ENCODE measurements at regions not wholly inside any gene's neighbourhood (a gene's known extent, or its start where the extent isn't known, plus 50 kb on each side); places are given as distances from the start of the nearest gene placed in this dataset.

GRCh38 chr4:57172065-57172464 is 61.9 kb upstream of the IGFBP7 start:
- no TSS peak for BruUV-seq (replicated peaks)
- Mint-ChIP-seq H3K36me3 (ENCODE audit: insufficient read depth, unreplicated experiment) (no peaks in the 10 kb centered on the region), H3K4me1 (ENCODE audit: low read depth, unreplicated experiment) (no peaks in the 10 kb centered on the region), H3K27ac (ENCODE audit: unreplicated experiment) (no peak overlapping the region), H3K9me3 (ENCODE audit: low read depth, unreplicated experiment) (no peaks in the 10 kb centered on the region), H3K4me3 (ENCODE audit: low read depth, unreplicated experiment) (no peak overlapping the region), H3K27me3 (ENCODE audit: unreplicated experiment) (peaks cover 6% of the 10 kb centered on the region)
- TF ChIP-seq, protein P1, sequence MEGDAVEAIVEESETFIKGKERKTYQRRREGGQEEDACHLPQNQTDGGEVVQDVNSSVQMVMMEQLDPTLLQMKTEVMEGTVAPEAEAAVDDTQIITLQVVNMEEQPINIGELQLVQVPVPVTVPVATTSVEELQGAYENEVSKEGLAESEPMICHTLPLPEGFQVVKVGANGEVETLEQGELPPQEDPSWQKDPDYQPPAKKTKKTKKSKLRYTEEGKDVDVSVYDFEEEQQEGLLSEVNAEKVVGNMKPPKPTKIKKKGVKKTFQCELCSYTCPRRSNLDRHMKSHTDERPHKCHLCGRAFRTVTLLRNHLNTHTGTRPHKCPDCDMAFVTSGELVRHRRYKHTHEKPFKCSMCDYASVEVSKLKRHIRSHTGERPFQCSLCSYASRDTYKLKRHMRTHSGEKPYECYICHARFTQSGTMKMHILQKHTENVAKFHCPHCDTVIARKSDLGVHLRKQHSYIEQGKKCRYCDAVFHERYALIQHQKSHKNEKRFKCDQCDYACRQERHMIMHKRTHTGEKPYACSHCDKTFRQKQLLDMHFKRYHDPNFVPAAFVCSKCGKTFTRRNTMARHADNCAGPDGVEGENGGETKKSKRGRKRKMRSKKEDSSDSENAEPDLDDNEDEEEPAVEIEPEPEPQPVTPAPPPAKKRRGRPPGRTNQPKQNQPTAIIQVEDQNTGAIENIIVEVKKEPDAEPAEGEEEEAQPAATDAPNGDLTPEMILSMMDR (IDR thresholded peaks at IDR 0.05; ENCODE audit: unreplicated experiment) = no peak
- DNase-seq = no peak
- intact Hi-C loops (cut with micrococcal nuclease; ENCODE audit: unreplicated experiment) = no loop called here
- CTCF ChIA-PET = no interaction called here

DNA sequence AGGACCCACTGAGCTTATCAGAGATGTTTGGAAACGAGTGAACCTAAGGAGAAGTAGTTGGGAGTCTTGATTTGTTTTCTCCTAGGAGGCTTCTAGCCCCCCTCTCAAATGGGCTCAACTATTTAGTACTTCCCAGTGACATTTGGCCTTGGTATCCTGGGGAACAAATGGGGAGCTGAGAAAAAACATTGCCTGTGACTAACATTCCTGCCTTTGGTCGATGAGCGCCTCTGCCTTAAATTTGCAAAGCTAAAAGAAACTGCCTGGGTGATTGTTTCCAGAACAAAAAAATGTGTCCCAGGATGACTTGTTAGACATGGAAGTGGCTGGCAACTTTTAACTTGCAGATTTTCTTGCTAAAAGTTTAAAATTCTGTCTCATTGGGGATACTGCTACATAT is 58.8 kb upstream of the IGFBP7 start:
- Mint-ChIP-seq H3K36me3 (ENCODE audit: insufficient read depth, unreplicated experiment) (peaks cover 2% of the 10 kb centered on the region), H3K4me1 (ENCODE audit: low read depth, unreplicated experiment) (peaks cover 7% of the 10 kb centered on the region), H3K27ac (ENCODE audit: unreplicated experiment) (no peak overlapping the region), H3K27me3 (ENCODE audit: unreplicated experiment) (peaks cover 35% of the 10 kb centered on the region), H3K9me3 (ENCODE audit: low read depth, unreplicated experiment) (no peaks in the 10 kb centered on the region), H3K4me3 (ENCODE audit: low read depth, unreplicated experiment) (no peak overlapping the region)
- BruUV-seq (replicated peaks) = no TSS peak
- TF ChIP-seq, protein P1 (IDR thresholded peaks at IDR 0.05; ENCODE audit: unreplicated experiment) = no peak
- CTCF ChIA-PET = no interaction called here
- intact Hi-C loops (cut with micrococcal nuclease; ENCODE audit: unreplicated experiment) = loop anchor here (10.0 kb wide), 1 partner anchor 256 kb away; no protein-coding TSS in a partner anchor
- no peak for DNase-seq

GRCh38 chr4:57163530-57164459 is 53.6 kb upstream of the IGFBP7 start:
- Mint-ChIP-seq H3K4me1 (ENCODE audit: low read depth, unreplicated experiment) (peaks cover 7% of the 10 kb centered on the region), H3K9me3 (ENCODE audit: low read depth, unreplicated experiment) (no peaks in the 10 kb centered on the region), H3K27ac (ENCODE audit: unreplicated experiment) (peak overlapping the region; percentile 44), H3K27me3 (ENCODE audit: unreplicated experiment) (peaks cover 35% of the 10 kb centered on the region), H3K36me3 (ENCODE audit: insufficient read depth, unreplicated experiment) (peaks cover 6% of the 10 kb centered on the region), H3K4me3 (ENCODE audit: low read depth, unreplicated experiment) (peak overlapping the region; percentile 82)
- TF ChIP-seq, protein P1 (IDR thresholded peaks at IDR 0.05; ENCODE audit: unreplicated experiment) = peak; percentile 60
- peak; percentile 76 for DNase-seq
- intact Hi-C loops (cut with micrococcal nuclease; ENCODE audit: unreplicated experiment) = loop anchor here (1.0 to 10.0 kb wide), 2 partner anchors 125 to 261 kb away; no protein-coding TSS in a partner anchor
- CTCF ChIA-PET = interaction anchor here (0.8 to 1.6 kb wide), 4 partner anchors 11 to 126 kb away, joined by 3 to 6 read pairs (median 4); no protein-coding TSS in a partner anchor
- no TSS peak for BruUV-seq (replicated peaks)

- Mint-ChIP-seq H3K27me3 (ENCODE audit: unreplicated experiment) (peaks cover 38% of the 10 kb centered on the region), H3K27ac (ENCODE audit: unreplicated experiment) (no peak overlapping the region), H3K4me1 (ENCODE audit: low read depth, unreplicated experiment) (peaks cover 7% of the 10 kb centered on the region), H3K9me3 (ENCODE audit: low read depth, unreplicated experiment) (no peaks in the 10 kb centered on the region), H3K4me3 (ENCODE audit: low read depth, unreplicated experiment) (no peak overlapping the region), H3K36me3 (ENCODE audit: insufficient read depth, unreplicated experiment) (peaks cover 6% of the 10 kb centered on the region)
- intact Hi-C loops (cut with micrococcal nuclease; ENCODE audit: unreplicated experiment) = loop anchor here (1.0 to 10.0 kb wide), 2 partner anchors 124 to 262 kb away; no protein-coding TSS in a partner anchor
- BruUV-seq (replicated peaks) = no TSS peak
- CTCF ChIA-PET = interaction anchor here (1.6 kb wide), 1 partner anchor 14 kb away, joined by 5 read pairs; no protein-coding TSS in a partner anchor
- TF ChIP-seq, protein P1 (IDR thresholded peaks at IDR 0.05; ENCODE audit: unreplicated experiment) = no peak
- no peak for DNase-seq
Observed at GRCh38 chr4:57162499-57163019, 52.4 kb upstream of the IGFBP7 start.

Data from Calu3 (cell line).